GM21390 (cell line): ENCODE measurements at regions not wholly inside any gene's neighbourhood (a gene's known extent, or its start where the extent isn't known, plus 50 kb on each side); places are given as distances from the start of the nearest gene placed in this dataset.

Source experiments
- ATAC-seq: cut with Tn5 transposase; IDR thresholded peaks from one replicate; pipeline ENCODE4 v1.9.1; 2021; ENCODE audit not compliant: unreplicated experiment

GRCh38 chr13:107434347-107434746 lies 781.0 kb downstream of the LIG4 start:
- ATAC-seq = no peak

- no peak for ATAC-seq
These were observed 787.8 kb downstream of the LIG4 start for GRCh38 chr13:107427536-107427935.

- no peak for ATAC-seq
These were observed 792.9 kb downstream of the LIG4 start for GRCh38 chr13:107422421-107422820.

GRCh38 chr13:107421951-107422350 lies 793.4 kb downstream of the LIG4 start:
- no peak for ATAC-seq

GRCh38 chr13:107421028-107421427 lies 794.3 kb downstream of the LIG4 start:
- no peak for ATAC-seq

GRCh38 chr13:107413005-107413404 lies 802.3 kb downstream of the LIG4 start:
- ATAC-seq = no peak

- ATAC-seq = no peak
These were observed 808.3 kb downstream of the LIG4 start for GRCh38 chr13:107407074-107407473.

DNA sequence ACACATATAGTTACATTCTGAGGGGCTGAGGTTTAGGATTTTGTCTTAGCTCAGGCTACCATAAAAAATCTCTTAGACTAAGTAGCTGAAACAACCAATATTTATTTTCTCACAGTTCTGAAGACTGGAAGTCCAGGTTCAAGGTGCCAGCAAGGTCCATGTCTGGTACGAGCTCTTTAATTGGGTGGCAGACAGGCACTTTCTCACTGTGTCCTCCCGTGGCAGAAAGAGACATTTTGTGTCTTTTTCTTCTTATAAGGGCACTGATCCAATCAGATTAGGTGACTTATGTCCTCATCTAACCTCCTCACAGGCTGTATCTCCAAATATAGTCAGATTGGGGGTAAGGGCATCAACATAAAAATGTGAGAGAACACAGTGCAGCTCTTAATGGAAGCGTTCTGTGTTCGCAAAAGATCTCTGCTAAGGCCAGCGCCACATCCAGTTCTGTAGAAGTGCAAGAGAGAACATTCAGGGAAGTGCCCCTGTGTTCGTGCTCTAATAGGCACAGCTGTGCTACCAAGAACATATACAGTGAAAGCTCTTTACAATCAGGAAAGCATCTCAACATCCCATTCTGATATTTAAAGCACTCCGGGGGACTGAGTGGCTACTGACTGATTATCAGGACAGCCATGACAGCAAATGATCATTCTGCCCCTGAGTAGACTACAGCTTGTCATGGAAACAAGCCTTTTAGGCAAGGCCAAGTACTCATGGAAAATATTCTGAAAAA lies 819.2 kb downstream of the LIG4 start:
- ATAC-seq = no peak

GRCh38 chr13:107392205-107392604 lies 823.1 kb downstream of the LIG4 start:
- ATAC-seq = no peak

DNA sequence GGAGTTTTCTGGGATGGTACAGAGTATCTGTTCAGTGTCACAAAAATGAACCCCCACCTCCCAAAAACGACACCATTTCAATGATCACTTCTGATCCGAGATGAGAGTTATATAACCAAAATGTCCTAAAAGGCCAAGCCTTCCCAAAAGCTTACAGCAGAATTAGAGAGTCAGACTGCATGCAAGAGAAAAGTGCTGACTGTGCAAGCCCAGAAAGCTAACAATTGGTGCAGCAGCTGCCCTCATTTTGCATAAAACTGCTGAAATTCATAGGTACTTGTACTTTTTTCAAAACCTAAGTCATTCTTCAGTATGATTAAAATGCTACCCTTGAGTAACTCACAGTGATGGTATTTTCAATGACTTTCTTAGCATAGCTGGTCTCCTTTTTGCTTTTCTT lies 819.6 kb upstream of the ARGLU1 start:
- no peak for ATAC-seq

GRCh38 chr13:107379407-107380155 lies 811.6 kb upstream of the ARGLU1 start:
- no peak for ATAC-seq

- no peak for ATAC-seq
These were observed 808.6 kb upstream of the ARGLU1 start for GRCh38 chr13:107376341-107377125.

- ATAC-seq = no peak
These were observed 807.9 kb upstream of the ARGLU1 start for GRCh38 chr13:107375701-107376340.

DNA sequence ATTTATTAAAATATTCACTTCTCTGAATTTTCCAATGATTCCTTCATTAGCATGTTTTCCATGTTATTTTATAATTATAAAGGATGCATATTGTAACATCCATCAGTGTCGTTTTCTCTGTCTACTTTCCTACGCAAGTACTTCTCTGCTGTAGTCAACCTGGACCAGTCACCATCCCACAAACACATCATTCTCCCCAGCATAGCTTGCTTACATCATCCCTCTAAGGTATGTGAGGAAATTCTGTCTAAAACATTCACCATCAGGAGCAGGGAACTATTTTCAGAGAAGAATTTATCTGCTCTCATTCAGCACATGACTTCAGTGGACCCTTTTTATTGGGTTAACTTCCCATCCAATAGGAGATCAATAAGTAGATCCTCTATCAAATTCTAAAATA lies 806.1 kb upstream of the ARGLU1 start:
- ATAC-seq = no peak

GRCh38 chr13:107373551-107373950 lies 805.6 kb upstream of the ARGLU1 start:
- no peak for ATAC-seq

DNA sequence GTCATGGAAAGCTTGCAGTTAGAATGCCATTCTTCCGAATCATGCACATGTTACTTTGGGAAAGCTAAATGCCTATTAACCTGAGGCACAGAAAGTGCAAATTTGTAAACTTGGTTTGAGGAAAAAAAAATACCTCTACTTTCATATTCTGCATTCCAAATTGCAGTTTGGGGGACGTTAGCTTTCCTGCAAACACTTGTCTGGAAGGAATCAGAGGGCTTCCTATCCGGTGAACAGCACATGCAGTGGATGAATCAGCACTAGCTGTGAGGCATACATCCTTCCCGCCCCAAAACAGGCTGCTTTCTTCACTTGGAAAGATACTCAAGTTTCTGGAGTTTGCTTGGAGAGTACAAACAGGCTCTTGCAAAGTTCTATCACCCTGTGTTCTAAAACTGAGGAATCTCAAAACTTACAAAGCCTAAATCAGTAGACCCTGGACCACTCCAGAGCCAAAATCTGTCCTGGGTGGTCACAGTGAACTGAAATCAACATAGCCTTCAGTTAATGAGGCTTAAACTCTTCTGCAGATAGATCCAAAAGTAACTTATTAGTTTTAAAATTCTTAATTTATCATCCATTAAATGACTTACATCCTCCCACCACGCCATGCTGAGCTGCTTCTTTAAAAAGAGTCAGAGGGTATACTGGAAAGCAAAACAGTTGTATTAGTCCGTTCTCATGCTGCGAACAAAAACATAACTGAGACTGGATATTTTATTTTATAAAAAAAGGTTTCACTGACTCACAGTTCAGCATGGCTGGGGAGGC lies 802.3 kb upstream of the ARGLU1 start:
- no peak for ATAC-seq

- ATAC-seq = no peak
These were observed 799.3 kb upstream of the ARGLU1 start for GRCh38 chr13:107367258-107367657.

DNA sequence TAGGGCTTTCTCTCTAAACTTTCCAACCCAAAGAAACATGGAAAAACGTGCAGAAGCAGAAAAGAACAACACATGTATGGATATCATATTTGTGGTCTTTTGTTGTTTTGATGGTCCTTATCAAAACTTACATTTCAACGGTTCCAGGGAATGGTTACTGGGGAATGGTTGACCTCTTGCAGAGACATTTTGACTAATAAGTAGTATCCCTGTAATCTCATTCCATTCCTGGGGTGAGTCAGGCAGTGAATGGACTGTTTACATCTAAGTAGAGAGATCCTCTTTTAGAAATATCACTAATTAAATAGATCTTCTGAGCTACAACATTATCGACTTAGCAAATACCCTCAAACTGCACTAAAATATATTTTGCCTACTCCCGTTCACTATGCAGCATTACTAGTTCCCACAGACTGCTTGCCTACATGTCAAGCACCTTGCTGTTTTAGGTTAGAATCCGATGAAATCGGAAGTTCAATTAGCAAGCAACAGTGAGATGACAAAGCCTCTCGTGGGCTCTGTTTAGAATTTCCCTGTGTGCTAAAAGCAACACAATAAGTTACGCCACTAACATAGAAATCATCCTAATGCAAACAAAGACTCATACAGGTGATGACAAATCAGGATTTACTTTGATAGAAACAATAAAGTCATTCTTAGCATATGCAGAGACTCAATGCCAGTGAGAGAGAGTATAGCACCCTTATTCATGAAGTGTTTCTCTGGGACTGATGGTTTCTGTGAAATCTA lies 797.7 kb upstream of the ARGLU1 start:
- ATAC-seq = no peak

GRCh38 chr13:107364658-107365057 lies 796.7 kb upstream of the ARGLU1 start:
- no peak for ATAC-seq

GRCh38 chr13:107361666-107362065 lies 793.7 kb upstream of the ARGLU1 start:
- no peak for ATAC-seq
